ENCODE measurements at regions not wholly inside any gene's neighbourhood (a gene's known extent, or its start where the extent isn't known, plus 50 kb on each side); places are given as distances from the start of the nearest gene placed in this dataset.

GRCh38 chr16:55116165-55116920, 185.7 kb downstream of the IRX5 start:
- Histone ChIP-seq H4K20me1 (replicated peaks; ENCODE audit: control insufficient read depth, insufficient read depth, low read length) (0 out of 2 replicates have a peak, but pooled peaks cover 3% of the 10 kb centered on the region), H3K9me3 (replicated peaks; ENCODE audit: control insufficient read depth, insufficient read depth, low read depth, low read length) (no peaks in the 10 kb centered on the region), H3K27me3 (ENCODE audit: control insufficient read depth in 2 of 2, insufficient read depth in 2 of 2, low read length in 2 of 2) (peaks cover 0 to 4% of the 10 kb centered on the region in 2 experiments; a peak in 2 of 5 replicates), H3K79me2 (ENCODE audit: control insufficient read depth, insufficient read depth, low read length) (no peaks in the 10 kb centered on the region), H3K27ac (ENCODE audit: extremely low read depth, low read depth, low read length) (no peak overlapping the region), H3K4me2 (ENCODE audit: insufficient read depth, low read length) (no peak overlapping the region), H3K9ac (ENCODE audit: insufficient read depth in 1 of 2, low read depth in 2 of 2, low read length in 2 of 2) (no peak overlapping the region), H2AFZ (ENCODE audit: low read depth, low read length) (no peak overlapping the region), H3K9me1 (ENCODE audit: control insufficient read depth, insufficient read depth, low read length) (no peaks in the 10 kb centered on the region), H3K36me3 (ENCODE audit: control insufficient read depth, insufficient read depth, low read length) (no peaks in the 10 kb centered on the region), H3K4me1 (replicated peaks in 1 of 2; ENCODE audit: control insufficient read depth in 2 of 2, insufficient read depth in 2 of 2, low read length in 2 of 2) (no peaks in the 10 kb centered on the region), H3K4me3 (no peak overlapping the region)
- DNase-seq (ENCODE audit: extremely low read depth in 1 of 4, low spot score in 3 of 4) (no peak), ATAC-seq (no peak), FAIRE-seq (no peak)
- no peak for TF ChIP-seq ZNF253 (CRISPR knock-in tag; conservative IDR thresholded peaks at IDR 0.05)
- no peak for TF ChIP-seq ZNF134 (CRISPR knock-in tag; conservative IDR thresholded peaks at IDR 0.05)
- TF ChIP-seq ZNF431 (CRISPR knock-in tag; IDR thresholded peaks at IDR 0.05) = no peak
- no peak for TF ChIP-seq GATAD2A (IDR thresholded peaks at IDR 0.05)
- TF ChIP-seq CHD7 (IDR thresholded peaks at IDR 0.05; ENCODE audit: low read depth, low read length) = no peak
- no peak for TF ChIP-seq TCF7 (IDR thresholded peaks at IDR 0.05; ENCODE audit: borderline replicate concordance)
- no peak for TF ChIP-seq ZNF408 (CRISPR knock-in tag; IDR thresholded peaks at IDR 0.05; ENCODE audit: low read depth)
- in situ Hi-C loops (cut with MboI) (no loop called here), intact Hi-C loops (cut with micrococcal nuclease) (loop anchor here (10.0 kb wide), 1 partner anchor 138 kb away; no protein-coding TSS in a partner anchor)
- CTCF ChIA-PET (ENCODE audit: low intra/inter-chr PET ratio) = no interaction called here
- BruUV-seq (replicated peaks) = no TSS peak
- WGBS (ENCODE audit: insufficient coverage, low coverage, missing lambda C conversion rate) = 1% methylated on average over 12 of the region's 14 CpGs
- POLR2A ChIA-PET = no interaction called here

All from K562 (cell line).